CD4-positive, alpha-beta T cell treated with Interleukin-10 for 1 hour (primary cell): ENCODE measurements at regions not wholly inside any gene's neighbourhood (a gene's known extent, or its start where the extent isn't known, plus 50 kb on each side); places are given as distances from the start of the nearest gene placed in this dataset.
"Not testable (repeated sequence)": the region's sequence is repeated elsewhere in the genome, so short reads cannot be mapped to it uniquely, and the experiment has no call there.

Experiments used
- DNase-seq: peaks from one replicate; pipeline ENCODE4 v3.0.0-alpha.2; 2020

GRCh38 chrX:140447150-140447549 lies 57.7 kb downstream of the SOX3 start:
- DNase-seq, result no peak

GRCh38 chrX:140440876-140441275 lies 64.0 kb downstream of the SOX3 start:
- DNase-seq, result no peak

GRCh38 chrX:140439476-140439875 lies 65.4 kb downstream of the SOX3 start:
- no peak for DNase-seq

GRCh38 chrX:140434347-140434746 lies 70.5 kb downstream of the SOX3 start:
- DNase-seq, result no peak

- DNase-seq, result no peak
These were observed 71.3 kb downstream of the SOX3 start for GRCh38 chrX:140433582-140433981.

- no peak for DNase-seq
These were observed 72.3 kb downstream of the SOX3 start for GRCh38 chrX:140432346-140433175.

GRCh38 chrX:140431521-140431920 lies 73.3 kb downstream of the SOX3 start:
- no peak for DNase-seq

GRCh38 chrX:140425712-140426395 lies 79.0 kb downstream of the SOX3 start:
- DNase-seq, result no peak

- DNase-seq, result no peak
These were observed 82.4 kb downstream of the SOX3 start for GRCh38 chrX:140422501-140422900.

GRCh38 chrX:140402131-140402530 lies 102.7 kb downstream of the SOX3 start:
- not testable (repeated sequence) for DNase-seq

GRCh38 chrX:140396326-140396725 lies 108.5 kb downstream of the SOX3 start:
- DNase-seq, result not testable (repeated sequence)

GRCh38 chrX:140393507-140393906 lies 111.4 kb downstream of the SOX3 start:
- no peak for DNase-seq

- no peak for DNase-seq
These were observed 113.6 kb downstream of the SOX3 start for GRCh38 chrX:140391313-140391712.

GRCh38 chrX:140389331-140389730 lies 115.5 kb downstream of the SOX3 start:
- DNase-seq, result no peak

GRCh38 chrX:140362861-140363260 lies 142.0 kb downstream of the SOX3 start:
- no peak for DNase-seq

GRCh38 chrX:140360924-140361323 lies 143.9 kb downstream of the SOX3 start:
- DNase-seq, result no peak

GRCh38 chrX:140360284-140360683 lies 144.6 kb downstream of the SOX3 start:
- no peak for DNase-seq

GRCh38 chrX:140355922-140356321 lies 148.9 kb downstream of the SOX3 start:
- no peak for DNase-seq

GRCh38 chrX:140355429-140355828 lies 149.4 kb downstream of the SOX3 start:
- DNase-seq, result no peak

GRCh38 chrX:140354431-140355120 lies 150.3 kb downstream of the SOX3 start:
- DNase-seq, result no peak

- no peak for DNase-seq
These were observed 158.1 kb downstream of the SOX3 start for GRCh38 chrX:140346729-140347128.

- no peak for DNase-seq
These were observed 161.5 kb downstream of the SOX3 start for GRCh38 chrX:140343226-140343868.

- no peak for DNase-seq
These were observed 162.5 kb downstream of the SOX3 start for GRCh38 chrX:140342410-140342809.
